ENCODE measurements at regions not wholly inside any gene's neighbourhood (a gene's known extent, or its start where the extent isn't known, plus 50 kb on each side); places are given as distances from the start of the nearest gene placed in this dataset.

DNA sequence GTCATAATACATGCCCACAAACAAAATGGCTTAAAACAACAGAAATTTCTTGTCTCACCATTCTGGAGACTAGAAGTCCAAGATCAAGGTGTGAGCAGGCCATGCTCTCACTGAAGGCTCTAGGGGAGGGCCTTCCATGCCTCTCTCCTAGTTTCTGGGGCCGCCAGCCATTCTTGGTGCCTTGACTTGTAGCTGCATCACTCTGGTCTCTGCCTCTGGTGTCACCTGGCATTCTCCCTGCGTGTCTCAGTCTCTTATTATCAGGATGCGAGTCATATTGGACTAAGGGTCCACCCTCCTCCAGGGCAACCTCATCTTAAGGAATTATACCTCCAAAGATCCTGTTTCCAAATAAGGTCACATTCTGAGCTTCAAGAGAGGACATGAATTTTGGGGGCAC, 76.1 kb downstream of the KCNF1 start:
- H2AFZ ChIP-seq (ENCODE audit: low read depth, low read length), result no peak overlapping the region
- FAIRE-seq (no peak), DNase-seq (ENCODE audit: low read depth, low spot score) (no peak)
- no peaks in the 10 kb centered on the region for H4K20me1 ChIP-seq (replicated peaks; ENCODE audit: control insufficient read depth, extremely low read depth, insufficient read depth, low read length)
- H3K9ac ChIP-seq (replicated peaks; ENCODE audit: extremely low read depth, insufficient read depth, low read length), result no peak overlapping the region
- no TSS peak for BruUV-seq (replicated peaks)
- ChIA-PET CTCF (interaction anchor here (1.4 kb wide), 1 partner anchor 14 kb away, joined by 4 read pairs; no protein-coding TSS in a partner anchor), POLR2A (no interaction called here)
- H3K36me3 ChIP-seq (ENCODE audit: control insufficient read depth in 2 of 2, extremely low read depth in 1 of 2, insufficient read depth in 2 of 2, low read length in 2 of 2), result no peaks in the 10 kb centered on the region
- H3K79me2 ChIP-seq (ENCODE audit: control insufficient read depth, insufficient read depth, low read length), result no peaks in the 10 kb centered on the region
- H3K4me2 ChIP-seq (ENCODE audit: insufficient read depth, low read length), result no peak overlapping the region
- H3K4me1 ChIP-seq (ENCODE audit: control insufficient read depth, extremely low read depth, insufficient read depth, low read length), result no peaks in the 10 kb centered on the region
- H3K27me3 ChIP-seq (ENCODE audit: control insufficient read depth in 2 of 2, insufficient read depth in 2 of 2, low read length in 2 of 2), result peaks cover 2 to 3% of the 10 kb centered on the region in 2 experiments
- no peaks in the 10 kb centered on the region for H3K9me1 ChIP-seq (replicated peaks; ENCODE audit: control insufficient read depth, extremely low read depth, insufficient read depth, low read length)
- H3K27ac ChIP-seq (ENCODE audit: insufficient read depth, low read depth, low read length), result no peak overlapping the region
- no peak overlapping the region for H3K4me3 ChIP-seq (replicated peaks in 1 of 3; ENCODE audit: insufficient read depth in 1 of 3, low read depth in 1 of 3, low read length in 3 of 3)
- intact Hi-C loops (cut with micrococcal nuclease), result no loop called here
- no peaks in the 10 kb centered on the region for H3K9me3 ChIP-seq (replicated peaks; ENCODE audit: control insufficient read depth, insufficient read depth, low read length)
- dilution Hi-C loops (cut with MboI; ENCODE audit: extremely low pct_ligation_motif_present, low sequenced_read_pairs), result no loop called here
- TF ChIP-seq, protein P1, sequence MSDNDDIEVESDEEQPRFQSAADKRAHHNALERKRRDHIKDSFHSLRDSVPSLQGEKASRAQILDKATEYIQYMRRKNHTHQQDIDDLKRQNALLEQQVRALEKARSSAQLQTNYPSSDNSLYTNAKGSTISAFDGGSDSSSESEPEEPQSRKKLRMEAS (IDR thresholded peaks at IDR 0.05; ENCODE audit: insufficient read depth, insufficient read length), result no peak

DNA sequence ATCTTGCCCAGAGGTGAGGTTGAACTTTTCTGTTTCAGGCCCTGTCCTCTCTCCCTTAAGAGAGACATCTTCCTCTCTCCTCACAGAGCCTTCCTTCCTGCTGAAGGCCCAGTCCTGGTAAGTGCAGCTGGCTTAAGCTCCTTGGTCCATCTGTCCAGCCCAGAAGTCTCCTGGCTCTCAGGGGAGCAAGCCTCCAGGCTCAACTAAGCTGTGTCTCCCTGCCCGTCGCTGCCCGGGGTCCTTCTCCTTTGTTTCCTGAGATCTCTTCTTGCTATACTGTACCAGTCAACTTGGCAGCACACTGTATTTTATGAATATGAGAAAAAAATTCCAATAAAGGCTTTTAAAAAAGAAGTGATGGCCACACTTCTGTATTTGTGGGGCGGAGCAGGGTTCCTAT, 77.4 kb downstream of the KCNF1 start:
- FAIRE-seq (no peak), DNase-seq (ENCODE audit: low read depth, low spot score) (no peak)
- dilution Hi-C loops (cut with MboI; ENCODE audit: extremely low pct_ligation_motif_present, low sequenced_read_pairs) (no loop called here), intact Hi-C loops (cut with micrococcal nuclease) (no loop called here)
- no peak overlapping the region for H3K4me2 ChIP-seq (ENCODE audit: insufficient read depth, low read length)
- no peak overlapping the region for H3K9ac ChIP-seq (replicated peaks; ENCODE audit: extremely low read depth, insufficient read depth, low read length)
- no peak overlapping the region for H2AFZ ChIP-seq (ENCODE audit: low read depth, low read length)
- H3K9me1 ChIP-seq (replicated peaks; ENCODE audit: control insufficient read depth, extremely low read depth, insufficient read depth, low read length), result no peaks in the 10 kb centered on the region
- TF ChIP-seq, protein P2, sequence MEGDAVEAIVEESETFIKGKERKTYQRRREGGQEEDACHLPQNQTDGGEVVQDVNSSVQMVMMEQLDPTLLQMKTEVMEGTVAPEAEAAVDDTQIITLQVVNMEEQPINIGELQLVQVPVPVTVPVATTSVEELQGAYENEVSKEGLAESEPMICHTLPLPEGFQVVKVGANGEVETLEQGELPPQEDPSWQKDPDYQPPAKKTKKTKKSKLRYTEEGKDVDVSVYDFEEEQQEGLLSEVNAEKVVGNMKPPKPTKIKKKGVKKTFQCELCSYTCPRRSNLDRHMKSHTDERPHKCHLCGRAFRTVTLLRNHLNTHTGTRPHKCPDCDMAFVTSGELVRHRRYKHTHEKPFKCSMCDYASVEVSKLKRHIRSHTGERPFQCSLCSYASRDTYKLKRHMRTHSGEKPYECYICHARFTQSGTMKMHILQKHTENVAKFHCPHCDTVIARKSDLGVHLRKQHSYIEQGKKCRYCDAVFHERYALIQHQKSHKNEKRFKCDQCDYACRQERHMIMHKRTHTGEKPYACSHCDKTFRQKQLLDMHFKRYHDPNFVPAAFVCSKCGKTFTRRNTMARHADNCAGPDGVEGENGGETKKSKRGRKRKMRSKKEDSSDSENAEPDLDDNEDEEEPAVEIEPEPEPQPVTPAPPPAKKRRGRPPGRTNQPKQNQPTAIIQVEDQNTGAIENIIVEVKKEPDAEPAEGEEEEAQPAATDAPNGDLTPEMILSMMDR (IDR thresholded peaks at IDR 0.05; ENCODE audit: extremely low read depth in 1 of 2, insufficient read depth in 1 of 2, low read depth in 1 of 2, low read length in 2 of 2), result no peak
- TF ChIP-seq POLR2A (IDR thresholded peaks at IDR 0.05; ENCODE audit: low read depth, low read length), result no peak
- TF ChIP-seq POLR2AphosphoS5 (IDR thresholded peaks at IDR 0.05; ENCODE audit: insufficient read depth, low read depth, low read length), result no peak
- no peak for TF ChIP-seq EZH2 (IDR thresholded peaks at IDR 0.05; ENCODE audit: borderline replicate concordance, low read depth, low read length, severe bottlenecking)
- TF ChIP-seq, protein P1 (IDR thresholded peaks at IDR 0.05; ENCODE audit: insufficient read depth, insufficient read length), result no peak
- no peak for TF ChIP-seq GATA2 (IDR thresholded peaks at IDR 0.05; ENCODE audit: insufficient read depth, insufficient read length, low read depth, low read length)
- TF ChIP-seq JUN (IDR thresholded peaks at IDR 0.05; ENCODE audit: borderline replicate concordance, insufficient read depth, insufficient read length, low read depth), result no peak
- TF ChIP-seq MYC (IDR thresholded peaks at IDR 0.05; ENCODE audit: low read depth, low read length), result no peak
- TF ChIP-seq FOS (IDR thresholded peaks at IDR 0.05; ENCODE audit: borderline replicate concordance, insufficient read depth, low read length), result no peak
- H3K9me3 ChIP-seq (replicated peaks; ENCODE audit: control insufficient read depth, insufficient read depth, low read length), result no peaks in the 10 kb centered on the region
- ChIA-PET POLR2A (no interaction called here), CTCF (interaction anchor here (1.2 kb wide), 1 partner anchor 9 kb away, joined by 3 read pairs; no protein-coding TSS in a partner anchor)
- H3K27ac ChIP-seq (ENCODE audit: insufficient read depth, low read depth, low read length), result no peak overlapping the region
- no TSS peak for BruUV-seq (replicated peaks)
- no peaks in the 10 kb centered on the region for H3K36me3 ChIP-seq (ENCODE audit: control insufficient read depth in 2 of 2, extremely low read depth in 1 of 2, insufficient read depth in 2 of 2, low read length in 2 of 2)
- no peaks in the 10 kb centered on the region for H4K20me1 ChIP-seq (replicated peaks; ENCODE audit: control insufficient read depth, extremely low read depth, insufficient read depth, low read length)
- no peak overlapping the region for H3K4me3 ChIP-seq (replicated peaks in 1 of 3; ENCODE audit: insufficient read depth in 1 of 3, low read depth in 1 of 3, low read length in 3 of 3)
- H3K4me1 ChIP-seq (ENCODE audit: control insufficient read depth, extremely low read depth, insufficient read depth, low read length), result no peaks in the 10 kb centered on the region
- no peaks in the 10 kb centered on the region for H3K79me2 ChIP-seq (ENCODE audit: control insufficient read depth, insufficient read depth, low read length)
- peaks cover under 1 to 2% of the 10 kb centered on the region in 2 experiments for H3K27me3 ChIP-seq (ENCODE audit: control insufficient read depth in 2 of 2, insufficient read depth in 2 of 2, low read length in 2 of 2)
